Natural killer cell (primary cell): ENCODE measurements at regions not wholly inside any gene's neighbourhood (a gene's known extent, or its start where the extent isn't known, plus 50 kb on each side); places are given as distances from the start of the nearest gene placed in this dataset.

Source experiments
- ATAC-seq, 3 donors: fragments of 150-1000 bp in 2 of 3; fragments of 200-7000 bp in 1 of 3; cut with Tn5 transposase; 1 replicate in 1 of 3; 2 replicates in 2 of 3; pipeline ENCODE4 v1.10.0; 2021; ENCODE audit warnings: mild to moderate bottlenecking in 2 of 3, moderate library complexity in 2 of 3
- DNase-seq, 2 donors: peaks; one replicate each; pipeline versions ENCODE4 v3.0.0 to v3.0.0-alpha.2; 2013 to 2021; ENCODE audit warnings: mixed read lengths in 1 of 2
- H3K27ac ChIP-seq: one replicate; pipeline ENCODE4 v1.5.1; 2013; ENCODE audit warnings: mild to moderate bottlenecking, low read length
- H3K27me3 ChIP-seq: one replicate; pipeline ENCODE4 v1.6.1; 2013; ENCODE audit warnings: low read length; ENCODE audit not compliant: control insufficient read depth, insufficient read depth
- H3K36me3 ChIP-seq: one replicate; pipeline ENCODE4 v1.6.1; 2013; ENCODE audit warnings: low read length; ENCODE audit not compliant: control insufficient read depth, insufficient read depth
- H3K4me1 ChIP-seq: one replicate; pipeline ENCODE4 v1.6.1; 2013; ENCODE audit warnings: low read length; ENCODE audit not compliant: control insufficient read depth, insufficient read depth
- H3K4me3 ChIP-seq: one replicate; pipeline ENCODE4 v1.5.1; 2013; ENCODE audit warnings: low read length
- H3K9me3 ChIP-seq: one replicate; pipeline ENCODE4 v1.6.1; 2013; ENCODE audit warnings: low read length; ENCODE audit not compliant: control insufficient read depth, insufficient read depth
- H3K27ac Mint-ChIP-seq, 2 donors: one replicate each; pipeline ENCODE4 v1.8.0; 2022; ENCODE audit warnings: mild to moderate bottlenecking in 2 of 2, mixed read lengths in 2 of 2, moderate library complexity in 1 of 2
- H3K27me3 Mint-ChIP-seq, 2 donors: one replicate each; pipeline ENCODE4 v1.8.0; 2022; ENCODE audit warnings: low read depth in 2 of 2, mixed read lengths in 2 of 2
- H3K36me3 Mint-ChIP-seq: one replicate; pipeline ENCODE4 v1.8.0; 2022; ENCODE audit warnings: mixed read lengths
- H3K4me1 Mint-ChIP-seq, 2 donors: one replicate each; pipeline ENCODE4 v1.8.0; 2022; ENCODE audit warnings: mixed read lengths in 2 of 2
- H3K4me3 Mint-ChIP-seq: one replicate; pipeline ENCODE4 v1.8.0; 2022; ENCODE audit warnings: mild to moderate bottlenecking, moderate library complexity, mixed read lengths
- H3K9me3 Mint-ChIP-seq, 2 donors: one replicate each; pipeline ENCODE4 v1.8.0; 2022; ENCODE audit warnings: mixed read lengths in 2 of 2
- WGBS: methylation state at CpG from one replicate; pipeline ENCODE4 v1.1.7; 2013; ENCODE audit warnings: missing lambda C conversion rate; ENCODE audit not compliant: insufficient coverage; 5-methylcytosine and 5-hydroxymethylcytosine counted together
- intact Hi-C: fragments of 100-400 bp; cut with micrococcal nuclease; formaldehyde crosslinking; loops from one replicate; pipeline ENCODE4 v1.14.2; 2022
- TF ChIP-seq, protein P1 (sequence below): fragments of 200-600 bp; IDR thresholded peaks from one replicate; pipeline ENCODE4 v1.8.0; 2022; ENCODE audit warnings: antibody characterized with exemption

DNA sequence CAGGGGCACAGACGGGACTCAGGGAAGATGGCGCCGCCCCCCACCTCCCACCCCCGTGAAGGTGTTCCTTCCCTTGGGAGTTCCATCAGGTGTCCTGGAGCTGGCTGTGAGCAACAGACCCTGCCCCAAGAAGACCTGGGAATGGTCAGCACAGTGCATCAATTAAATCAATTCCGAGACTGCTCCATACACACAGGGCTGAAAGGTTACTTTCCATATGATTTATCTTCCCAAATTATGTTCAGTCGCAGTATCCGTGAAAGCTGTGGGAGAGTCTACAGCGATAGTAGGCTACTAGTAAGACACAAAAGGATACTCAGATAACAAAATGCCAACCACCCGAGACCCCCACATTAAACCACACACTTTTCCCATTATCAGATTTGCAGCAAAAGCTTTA lies 71.8 kb upstream of the PABPC3 start:
- intact Hi-C loops: no loop called here
- H3K4me3 Mint-ChIP-seq: no peak overlapping the region
- H3K4me1 Mint-ChIP-seq: no peaks in the 10 kb centered on the region
- Histone ChIP-seq H3K4me3 (no peak overlapping the region), H3K4me1 (no peaks in the 10 kb centered on the region), H3K27ac (no peak overlapping the region), H3K9me3 (no peaks in the 10 kb centered on the region), H3K36me3 (no peaks in the 10 kb centered on the region), H3K27me3 (no peaks in the 10 kb centered on the region)
- no peak for ATAC-seq
- DNase-seq: no peak
- 76% methylated on average over 9 of the region's 9 CpGs for WGBS
- no peaks in the 10 kb centered on the region for H3K9me3 Mint-ChIP-seq
- no peak overlapping the region for H3K27ac Mint-ChIP-seq
- TF ChIP-seq, protein P1, sequence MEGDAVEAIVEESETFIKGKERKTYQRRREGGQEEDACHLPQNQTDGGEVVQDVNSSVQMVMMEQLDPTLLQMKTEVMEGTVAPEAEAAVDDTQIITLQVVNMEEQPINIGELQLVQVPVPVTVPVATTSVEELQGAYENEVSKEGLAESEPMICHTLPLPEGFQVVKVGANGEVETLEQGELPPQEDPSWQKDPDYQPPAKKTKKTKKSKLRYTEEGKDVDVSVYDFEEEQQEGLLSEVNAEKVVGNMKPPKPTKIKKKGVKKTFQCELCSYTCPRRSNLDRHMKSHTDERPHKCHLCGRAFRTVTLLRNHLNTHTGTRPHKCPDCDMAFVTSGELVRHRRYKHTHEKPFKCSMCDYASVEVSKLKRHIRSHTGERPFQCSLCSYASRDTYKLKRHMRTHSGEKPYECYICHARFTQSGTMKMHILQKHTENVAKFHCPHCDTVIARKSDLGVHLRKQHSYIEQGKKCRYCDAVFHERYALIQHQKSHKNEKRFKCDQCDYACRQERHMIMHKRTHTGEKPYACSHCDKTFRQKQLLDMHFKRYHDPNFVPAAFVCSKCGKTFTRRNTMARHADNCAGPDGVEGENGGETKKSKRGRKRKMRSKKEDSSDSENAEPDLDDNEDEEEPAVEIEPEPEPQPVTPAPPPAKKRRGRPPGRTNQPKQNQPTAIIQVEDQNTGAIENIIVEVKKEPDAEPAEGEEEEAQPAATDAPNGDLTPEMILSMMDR: no peak
- no peaks in the 10 kb centered on the region for H3K36me3 Mint-ChIP-seq
- peaks cover 30 to 69% of the 10 kb centered on the region in 2 donors for H3K27me3 Mint-ChIP-seq

- Histone ChIP-seq H3K27me3 (no peaks in the 10 kb centered on the region), H3K27ac (no peak overlapping the region), H3K4me3 (no peak overlapping the region), H3K36me3 (no peaks in the 10 kb centered on the region), H3K4me1 (no peaks in the 10 kb centered on the region), H3K9me3 (no peaks in the 10 kb centered on the region)
- no peak overlapping the region for H3K27ac Mint-ChIP-seq
- H3K9me3 Mint-ChIP-seq: no peaks in the 10 kb centered on the region
- DNase-seq: no peak
- no peak for ATAC-seq
- intact Hi-C loops: no loop called here
- no peak overlapping the region for H3K4me3 Mint-ChIP-seq
- H3K4me1 Mint-ChIP-seq: no peaks in the 10 kb centered on the region
- H3K36me3 Mint-ChIP-seq: no peaks in the 10 kb centered on the region
- WGBS: 84% methylated on average over 9 of the region's 9 CpGs
- TF ChIP-seq, protein P1: no peak
- H3K27me3 Mint-ChIP-seq: peaks cover 14 to 56% of the 10 kb centered on the region in 2 donors
Measured at GRCh38 chr13:25032160-25032559, 63.8 kb upstream of the PABPC3 start.

DNA sequence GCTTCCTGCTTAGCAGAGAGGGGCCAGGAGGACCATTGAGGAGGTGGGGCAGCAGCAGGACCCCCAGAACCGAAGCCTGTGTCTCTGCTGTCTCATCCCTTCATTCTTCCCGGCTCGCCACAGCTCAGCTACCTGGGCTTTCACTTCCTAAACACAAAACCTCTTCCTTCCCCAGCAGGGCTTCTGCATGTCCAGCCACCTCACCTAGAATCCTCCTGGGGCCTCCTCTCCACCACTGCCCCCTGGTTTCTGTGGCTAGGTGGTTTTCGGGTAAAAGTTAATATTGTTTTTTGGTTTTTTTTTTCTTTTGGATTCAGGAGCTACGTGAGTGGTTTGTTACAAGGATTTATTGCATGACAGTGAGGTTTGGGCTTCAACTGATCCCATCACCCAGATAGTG lies 61.8 kb upstream of the PABPC3 start:
- DNase-seq (no peak), ATAC-seq (no peak)
- H3K27ac ChIP-seq: no peak overlapping the region
- peaks cover 2% of the 10 kb centered on the region for H3K27me3 ChIP-seq
- Mint-ChIP-seq H3K4me3 (no peak overlapping the region), H3K4me1 (no peaks in the 10 kb centered on the region), H3K27me3 (peaks cover 23 to 64% of the 10 kb centered on the region in 2 donors), H3K27ac (no peak overlapping the region), H3K9me3 (no peaks in the 10 kb centered on the region), H3K36me3 (no peaks in the 10 kb centered on the region)
- intact Hi-C loops: no loop called here
- TF ChIP-seq, protein P1: no peak
- no peaks in the 10 kb centered on the region for H3K4me1 ChIP-seq
- 45% methylated on average over 5 of the region's 5 CpGs for WGBS
- H3K4me3 ChIP-seq: no peak overlapping the region
- H3K36me3 ChIP-seq: no peaks in the 10 kb centered on the region
- H3K9me3 ChIP-seq: no peaks in the 10 kb centered on the region

DNA sequence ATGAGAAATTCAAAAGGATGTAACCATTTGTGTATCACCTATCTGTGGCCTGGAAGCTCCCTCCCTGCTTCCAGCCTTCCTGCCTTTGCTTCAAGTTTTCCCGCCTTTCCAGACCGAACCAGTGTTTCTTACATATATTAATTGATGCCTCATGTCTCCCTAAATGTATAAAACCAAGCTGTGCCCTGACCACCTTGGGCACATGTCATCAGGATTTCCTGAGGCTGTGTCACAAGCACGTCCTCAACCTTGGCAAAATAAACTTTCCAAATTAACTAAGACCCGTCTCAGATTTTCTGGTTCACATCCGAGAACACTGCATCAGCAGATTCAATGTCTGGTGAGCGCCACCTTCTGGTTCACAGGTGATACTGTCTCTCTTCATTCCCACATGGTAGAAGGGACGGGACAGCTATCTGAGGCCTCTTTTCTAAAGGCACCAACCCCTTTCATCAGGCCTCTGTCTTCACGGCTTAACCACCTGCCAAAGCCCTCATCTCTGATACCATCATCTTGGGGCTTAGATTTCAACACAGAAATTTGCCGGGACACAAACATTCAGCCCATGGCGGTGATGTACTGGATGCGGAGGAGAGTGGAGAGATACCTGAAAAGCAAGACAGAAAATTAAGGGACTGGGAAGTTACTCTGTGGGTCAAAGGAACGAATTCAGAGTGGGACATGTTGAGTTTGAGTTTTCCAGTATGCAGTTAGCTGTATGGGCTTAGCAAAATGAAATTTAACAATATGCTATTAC lies 58.7 kb upstream of the PABPC3 start:
- 33% methylated on average over 12 of the region's 12 CpGs for WGBS
- peaks cover 2% of the 10 kb centered on the region for H3K27me3 ChIP-seq
- Mint-ChIP-seq H3K4me1 (no peaks in the 10 kb centered on the region), H3K27ac (no peak overlapping the region), H3K27me3 (peaks cover 18 to 67% of the 10 kb centered on the region in 2 donors), H3K36me3 (no peaks in the 10 kb centered on the region), H3K4me3 (no peak overlapping the region), H3K9me3 (no peaks in the 10 kb centered on the region)
- DNase-seq (peak in 1 of 2 donors; percentile 74), ATAC-seq (peak in 1 of 3 donors; percentile 71)
- no peak overlapping the region for H3K27ac ChIP-seq
- intact Hi-C loops: loop anchor here (1.0 kb wide), 1 partner anchor 42 kb away; no protein-coding TSS in a partner anchor
- H3K36me3 ChIP-seq: no peaks in the 10 kb centered on the region
- no peak overlapping the region for H3K4me3 ChIP-seq
- no peaks in the 10 kb centered on the region for H3K9me3 ChIP-seq
- no peaks in the 10 kb centered on the region for H3K4me1 ChIP-seq
- TF ChIP-seq, protein P1: peak; percentile 52
